ENCODE measurements at regions not wholly inside any gene's neighbourhood (a gene's known extent, or its start where the extent isn't known, plus 50 kb on each side); places are given as distances from the start of the nearest gene placed in this dataset.
A peak's percentile ranks its signal among the peaks of the same experiment; 100 is the strongest.

- DNase-seq (ENCODE audit: low spot score): no peak
- intact Hi-C loops (cut with DNase I): no loop called here
Measured at GRCh38 chr2:74735009-74735408, 81.0 kb downstream of the SEMA4F start.

- DNase-seq (ENCODE audit: low spot score): no peak
- intact Hi-C loops (cut with DNase I): no loop called here
Measured at GRCh38 chr2:74735564-74735963, 81.5 kb downstream of the SEMA4F start.

GRCh38 chr2:74736589-74736988 lies 82.5 kb downstream of the SEMA4F start:
- intact Hi-C loops (cut with DNase I): no loop called here
- DNase-seq (ENCODE audit: low spot score): no peak

- intact Hi-C loops (cut with DNase I): no loop called here
- DNase-seq (ENCODE audit: low spot score): no peak
Measured at GRCh38 chr2:74738586-74738985, 84.5 kb downstream of the SEMA4F start.

GRCh38 chr2:74739129-74739528 lies 85.1 kb downstream of the SEMA4F start:
- no peak for DNase-seq (ENCODE audit: low spot score)
- intact Hi-C loops (cut with DNase I): no loop called here

- no peak for DNase-seq (ENCODE audit: low spot score)
- intact Hi-C loops (cut with DNase I): no loop called here
Measured at GRCh38 chr2:74739733-74740241, 85.7 kb downstream of the SEMA4F start.

GRCh38 chr2:74740395-74740740 lies 86.3 kb downstream of the SEMA4F start:
- intact Hi-C loops (cut with DNase I): no loop called here
- no peak for DNase-seq (ENCODE audit: low spot score)

GRCh38 chr2:74740741-74741431 lies 86.8 kb downstream of the SEMA4F start:
- intact Hi-C loops (cut with DNase I): no loop called here
- DNase-seq (ENCODE audit: low spot score): peak; percentile 82

GRCh38 chr2:74741629-74742028 lies 87.6 kb downstream of the SEMA4F start:
- no peak for DNase-seq (ENCODE audit: low spot score)
- intact Hi-C loops (cut with DNase I): no loop called here

GRCh38 chr2:74742471-74742870 lies 88.4 kb downstream of the SEMA4F start:
- intact Hi-C loops (cut with DNase I): no loop called here
- no peak for DNase-seq (ENCODE audit: low spot score)

- intact Hi-C loops (cut with DNase I): no loop called here
- no peak for DNase-seq (ENCODE audit: low spot score)
Measured at GRCh38 chr2:74743039-74743438, 89.0 kb downstream of the SEMA4F start.

GRCh38 chr2:74743778-74744177 lies 89.7 kb downstream of the SEMA4F start:
- intact Hi-C loops (cut with DNase I): no loop called here
- DNase-seq (ENCODE audit: low spot score): no peak

- no peak for DNase-seq (ENCODE audit: low spot score)
- intact Hi-C loops (cut with DNase I): no loop called here
Measured at GRCh38 chr2:74744731-74745515, 89.0 kb upstream of the HK2 start.

GRCh38 chr2:74745766-74746165 lies 88.2 kb upstream of the HK2 start:
- intact Hi-C loops (cut with DNase I): no loop called here
- DNase-seq (ENCODE audit: low spot score): no peak

GRCh38 chr2:74746480-74746879 lies 87.4 kb upstream of the HK2 start:
- intact Hi-C loops (cut with DNase I): no loop called here

GRCh38 chr2:74747411-74748080 lies 86.4 kb upstream of the HK2 start:
- intact Hi-C loops (cut with DNase I): no loop called here
- no peak for DNase-seq (ENCODE audit: low spot score)

More at GRCh38 chr2:74746480-74746879, 87.4 kb upstream of the HK2 start:
- DNase-seq (ENCODE audit: low spot score): no peak

- intact Hi-C loops (cut with DNase I): no loop called here
- DNase-seq (ENCODE audit: low spot score): no peak
Measured at GRCh38 chr2:74748665-74749064, 85.3 kb upstream of the HK2 start.

GRCh38 chr2:74749432-74749831 lies 84.5 kb upstream of the HK2 start:
- no peak for DNase-seq (ENCODE audit: low spot score)
- intact Hi-C loops (cut with DNase I): no loop called here

- intact Hi-C loops (cut with DNase I): no loop called here
- no peak for DNase-seq (ENCODE audit: low spot score)
Measured at GRCh38 chr2:74751981-74752851, 81.7 kb upstream of the HK2 start.

- intact Hi-C loops (cut with DNase I): no loop called here
- no peak for DNase-seq (ENCODE audit: low spot score)
Measured at GRCh38 chr2:74755386-74755785, 78.5 kb upstream of the HK2 start.
